Mammary epithelial cell (primary cell): ENCODE measurements at regions not wholly inside any gene's neighbourhood (a gene's known extent, or its start where the extent isn't known, plus 50 kb on each side); places are given as distances from the start of the nearest gene placed in this dataset.

Experiments used
- EZH2 ChIP-seq: IDR thresholded peaks from 2 replicates; pipeline ENCODE4 v1.6.1; 2012; ENCODE audit warnings: low read length, inconsistent platforms, borderline replicate concordance
- TF ChIP-seq, protein P1 (sequence below), 2 donors: IDR thresholded peaks in 1 of 2; conservative IDR thresholded peaks in 1 of 2; 2 replicates each; pipeline ENCODE4 v1.5.1; 2011 to 2012; ENCODE audit warnings: inconsistent platforms in 2 of 2, low read length in 2 of 2, mild to moderate bottlenecking in 2 of 2, control low read depth in 1 of 2, low read depth in 1 of 2; ENCODE audit not compliant: insufficient read depth in 1 of 2; ENCODE audit errors: extremely low read depth in 1 of 2

DNA sequence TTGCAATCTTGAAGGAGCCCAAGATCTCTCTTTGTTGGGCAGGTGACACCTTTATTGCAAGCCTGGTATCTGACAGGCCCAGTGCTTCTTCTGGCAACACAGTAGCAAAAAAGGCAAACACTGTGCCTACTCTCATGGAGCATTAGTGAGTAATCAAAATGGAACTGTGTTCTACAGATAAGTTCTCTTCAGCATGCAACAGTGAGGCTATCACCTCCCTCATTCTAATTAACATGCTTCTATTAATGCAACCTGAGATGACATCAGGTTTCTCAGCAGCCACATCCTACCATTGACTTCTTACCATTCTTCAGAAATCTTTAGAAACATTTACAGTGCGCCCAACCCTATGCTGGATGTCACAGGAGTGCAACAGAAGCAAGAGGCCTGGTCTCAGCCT is 77.9 kb upstream of the KCNMA1 start:
- TF ChIP-seq, protein P1, sequence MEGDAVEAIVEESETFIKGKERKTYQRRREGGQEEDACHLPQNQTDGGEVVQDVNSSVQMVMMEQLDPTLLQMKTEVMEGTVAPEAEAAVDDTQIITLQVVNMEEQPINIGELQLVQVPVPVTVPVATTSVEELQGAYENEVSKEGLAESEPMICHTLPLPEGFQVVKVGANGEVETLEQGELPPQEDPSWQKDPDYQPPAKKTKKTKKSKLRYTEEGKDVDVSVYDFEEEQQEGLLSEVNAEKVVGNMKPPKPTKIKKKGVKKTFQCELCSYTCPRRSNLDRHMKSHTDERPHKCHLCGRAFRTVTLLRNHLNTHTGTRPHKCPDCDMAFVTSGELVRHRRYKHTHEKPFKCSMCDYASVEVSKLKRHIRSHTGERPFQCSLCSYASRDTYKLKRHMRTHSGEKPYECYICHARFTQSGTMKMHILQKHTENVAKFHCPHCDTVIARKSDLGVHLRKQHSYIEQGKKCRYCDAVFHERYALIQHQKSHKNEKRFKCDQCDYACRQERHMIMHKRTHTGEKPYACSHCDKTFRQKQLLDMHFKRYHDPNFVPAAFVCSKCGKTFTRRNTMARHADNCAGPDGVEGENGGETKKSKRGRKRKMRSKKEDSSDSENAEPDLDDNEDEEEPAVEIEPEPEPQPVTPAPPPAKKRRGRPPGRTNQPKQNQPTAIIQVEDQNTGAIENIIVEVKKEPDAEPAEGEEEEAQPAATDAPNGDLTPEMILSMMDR (conservative IDR thresholded peaks at IDR 0.05 in 1 of 2, IDR thresholded peaks at IDR 0.05 in 1 of 2; ENCODE audit: extremely low read depth in 1 of 2, insufficient read depth in 1 of 2, low read depth in 1 of 2, low read length in 2 of 2), result no peak
- TF ChIP-seq EZH2, result no peak
